ENCODE measurements at regions not wholly inside any gene's neighbourhood (a gene's known extent, or its start where the extent isn't known, plus 50 kb on each side); places are given as distances from the start of the nearest gene placed in this dataset.
A peak's percentile ranks its signal among the peaks of the same experiment; 100 is the strongest.

DNA sequence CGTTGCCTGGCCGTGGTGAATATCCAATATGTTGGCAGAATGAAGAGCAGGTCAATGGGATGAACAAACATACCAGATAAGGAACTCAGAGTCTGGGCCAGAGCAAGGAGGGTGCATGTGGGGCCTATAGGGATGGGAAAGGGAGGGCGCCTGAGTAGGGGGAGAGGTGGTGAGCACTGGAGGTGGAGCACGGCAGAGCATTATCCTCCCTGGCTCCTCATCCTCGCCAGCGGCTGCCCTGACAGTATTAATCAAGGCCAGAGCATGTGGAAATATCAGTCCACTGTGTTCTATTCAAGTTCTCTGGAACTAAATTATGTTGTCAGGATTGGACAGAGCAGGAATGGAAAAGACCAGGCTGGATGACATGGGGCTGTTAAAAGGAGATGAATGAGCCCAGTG lies 254.8 kb upstream of the ZMIZ1 start:
- no peak for DNase-seq

DNA sequence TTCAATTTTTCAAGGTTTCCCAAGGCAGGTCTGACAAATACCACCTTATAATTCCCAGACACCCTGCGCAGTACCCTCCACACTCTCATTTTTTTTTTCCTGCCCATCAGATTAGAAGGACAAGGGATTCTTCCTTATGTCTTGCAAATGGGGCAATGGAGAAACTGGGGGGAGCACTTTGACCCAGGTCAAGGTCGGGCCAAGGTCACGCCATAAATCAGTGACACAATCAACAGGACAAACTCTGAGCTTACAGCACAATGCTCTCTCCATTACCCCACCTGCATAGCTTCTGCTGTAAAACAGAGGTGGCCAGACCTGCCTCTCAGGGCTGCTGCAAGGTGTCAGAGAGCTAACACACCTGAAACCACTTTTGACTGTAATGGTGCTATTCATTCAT lies 254.4 kb upstream of the ZMIZ1 start:
- DNase-seq, result no peak

GRCh38 chr10:78815702-78816334 lies 252.9 kb upstream of the ZMIZ1 start:
- no peak for DNase-seq

DNA sequence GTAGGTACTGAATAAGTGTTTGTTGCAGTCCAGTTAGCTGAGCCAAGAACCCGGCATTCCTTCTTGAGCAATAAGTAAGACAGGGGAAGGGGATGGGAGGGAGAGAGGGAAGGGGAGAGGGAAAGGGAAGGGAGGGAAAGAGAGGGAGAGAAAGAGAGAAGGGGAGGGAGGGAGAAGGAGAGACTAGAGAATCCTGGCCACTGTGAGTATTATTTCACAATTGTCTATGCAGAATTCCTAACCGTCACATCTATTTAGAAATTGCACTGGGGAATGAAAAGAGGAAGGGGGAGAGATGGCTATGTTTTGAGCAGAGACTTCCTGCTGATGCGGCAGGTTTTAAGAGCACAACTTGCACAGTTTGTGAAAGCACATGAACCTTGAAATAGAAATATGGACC lies 251.4 kb upstream of the ZMIZ1 start:
- no peak for DNase-seq

DNA sequence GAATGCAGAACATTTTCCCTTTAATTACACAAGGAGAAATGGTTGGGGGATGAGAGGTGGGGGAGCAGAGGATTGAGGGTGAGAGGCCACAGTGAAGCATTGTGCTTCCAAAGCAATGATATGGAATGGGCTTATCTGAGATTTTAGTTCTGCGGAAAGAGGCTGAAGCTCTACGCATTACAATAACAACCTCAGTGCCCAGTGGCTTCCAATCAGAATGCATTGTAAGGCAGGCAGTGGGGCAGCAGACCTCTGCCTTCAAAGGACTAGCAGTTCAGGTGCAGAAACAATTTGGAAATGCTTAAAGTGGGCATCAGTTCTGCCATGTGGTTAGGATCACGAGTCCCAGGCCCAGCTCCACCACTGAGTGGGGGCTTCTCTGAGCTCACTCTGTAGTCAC lies 251.0 kb upstream of the ZMIZ1 start:
- no peak for DNase-seq

DNA sequence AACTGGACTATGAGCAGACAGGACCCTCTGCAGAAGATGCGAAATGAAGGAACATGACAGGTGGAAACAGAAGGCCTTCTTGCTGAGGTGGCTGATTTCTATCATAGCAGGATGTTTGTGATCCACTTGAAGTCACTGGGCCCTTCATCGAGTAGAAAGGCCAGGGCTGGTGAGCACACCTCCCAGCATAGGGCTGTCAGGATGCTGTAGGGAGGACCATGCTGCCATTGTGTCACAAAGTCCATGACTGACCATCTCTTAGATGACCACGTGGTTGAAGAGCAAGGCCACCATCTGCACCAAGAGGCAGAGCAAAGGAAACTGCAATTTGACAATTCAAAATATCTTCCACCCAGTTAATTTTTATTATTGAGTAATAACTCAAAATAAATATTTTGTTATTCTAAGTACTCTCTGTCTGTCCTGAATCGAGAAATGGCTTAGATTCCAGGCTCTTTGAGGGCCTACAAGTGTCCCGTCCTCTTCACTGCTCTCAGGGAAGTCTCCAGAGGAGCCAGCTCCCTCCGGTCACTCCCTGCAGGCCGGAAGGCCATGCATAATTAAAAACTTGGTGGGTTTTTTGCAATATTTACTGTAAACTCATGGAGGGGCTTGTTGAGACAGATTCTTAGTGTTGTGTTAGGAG lies 249.3 kb upstream of the ZMIZ1 start:
- no peak for DNase-seq

GRCh38 chr10:78820007-78820362 lies 248.8 kb upstream of the ZMIZ1 start:
- peak in 1 of 2 donors; percentile 8 for DNase-seq

- DNase-seq, result no peak
These were observed 247.7 kb upstream of the ZMIZ1 start for GRCh38 chr10:78821052-78821451.

GRCh38 chr10:78828647-78829539 lies 239.9 kb upstream of the ZMIZ1 start:
- no peak for DNase-seq

GRCh38 chr10:78829565-78829964 lies 239.2 kb upstream of the ZMIZ1 start:
- DNase-seq, result no peak

DNA sequence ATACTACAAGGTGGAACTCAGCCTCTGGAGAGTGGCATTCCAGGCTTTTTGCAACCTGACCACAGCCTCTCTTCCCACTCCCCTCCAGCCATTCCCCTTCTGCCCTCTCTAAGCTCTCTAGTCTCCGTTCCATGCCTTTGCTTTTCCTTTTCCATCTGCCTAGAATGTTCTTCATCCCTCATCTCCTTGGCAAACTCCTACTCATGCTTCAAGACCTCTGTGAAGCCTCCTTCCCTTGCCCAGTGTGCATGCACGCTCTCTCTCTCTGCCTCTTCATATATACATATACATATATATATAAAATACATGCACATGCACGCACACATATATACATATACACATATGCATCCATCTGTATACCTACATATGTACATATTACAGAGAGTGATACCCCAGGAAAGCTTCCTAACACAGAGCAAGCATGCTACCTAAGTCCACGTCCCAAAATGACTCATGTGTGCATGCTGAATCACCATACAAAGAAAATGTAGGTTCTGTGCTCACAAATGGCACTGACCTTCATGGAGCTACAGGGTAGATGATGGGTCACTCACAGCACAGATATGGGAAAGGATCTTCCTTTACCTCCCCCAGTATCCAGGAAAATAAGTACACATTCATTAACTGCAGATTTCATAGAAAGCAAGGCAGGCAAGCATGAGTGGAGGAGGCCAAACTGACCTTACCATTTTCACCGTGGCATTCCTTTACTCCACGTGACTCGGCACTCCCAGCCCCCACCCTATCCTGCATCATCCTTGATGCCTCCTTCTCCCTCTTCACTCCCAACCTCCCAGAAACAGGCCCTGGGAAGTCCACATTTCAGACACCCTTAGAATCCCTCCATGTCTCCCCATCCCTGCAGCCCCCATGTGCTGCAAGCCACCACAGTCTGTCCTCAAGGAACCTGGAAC lies 238.4 kb upstream of the ZMIZ1 start:
- DNase-seq, result no peak

- DNase-seq, result no peak
These were observed 237.8 kb upstream of the ZMIZ1 start for GRCh38 chr10:78830976-78831375.

GRCh38 chr10:78831461-78831860 lies 237.3 kb upstream of the ZMIZ1 start:
- no peak for DNase-seq

GRCh38 chr10:78832281-78832680 lies 236.5 kb upstream of the ZMIZ1 start:
- DNase-seq, result no peak

DNA sequence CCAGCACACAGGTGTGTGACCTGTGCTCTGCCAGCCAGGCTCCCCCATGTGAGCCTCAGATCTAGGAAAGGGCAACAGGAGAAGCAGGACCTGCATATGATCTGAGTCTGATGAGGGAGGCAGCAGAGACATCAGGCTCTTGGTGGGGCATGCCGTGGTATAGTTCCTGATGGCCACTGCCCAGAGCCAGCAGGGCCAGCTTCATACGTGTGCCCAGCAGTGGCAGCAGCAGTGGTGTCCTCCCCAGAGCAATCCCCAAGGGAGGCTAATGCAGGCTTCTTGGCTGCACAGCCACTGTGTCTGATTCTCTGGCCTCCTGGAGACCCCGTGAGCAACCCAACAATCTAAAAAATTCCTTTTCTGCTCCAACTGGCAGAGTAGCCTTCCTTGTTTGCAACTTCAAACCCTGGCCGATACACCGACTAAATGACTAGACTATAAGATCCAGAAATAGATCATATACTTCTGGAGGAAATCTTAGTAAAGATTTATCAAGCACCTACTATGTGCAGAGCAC lies 230.6 kb upstream of the ZMIZ1 start:
- DNase-seq, result no peak

DNA sequence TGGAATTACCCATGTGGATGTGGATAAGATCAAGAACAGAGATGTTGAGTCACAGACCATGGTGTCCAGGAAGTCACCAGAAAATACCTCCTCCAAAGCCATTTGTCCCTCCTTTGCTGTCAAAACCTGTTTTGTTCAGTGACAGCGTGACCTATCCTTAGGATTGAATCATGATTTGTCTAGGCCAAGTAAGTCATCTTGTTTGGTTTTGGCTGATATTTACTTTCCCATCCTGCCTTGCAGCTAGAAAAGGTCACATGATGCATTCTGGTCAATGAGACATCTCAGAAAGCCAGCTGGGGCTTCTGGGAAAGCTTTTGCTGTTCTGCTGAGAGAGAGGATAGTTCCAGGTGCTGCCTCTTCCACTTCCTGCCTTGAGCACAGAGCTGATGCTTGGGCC lies 225.3 kb upstream of the ZMIZ1 start:
- no peak for DNase-seq

DNA sequence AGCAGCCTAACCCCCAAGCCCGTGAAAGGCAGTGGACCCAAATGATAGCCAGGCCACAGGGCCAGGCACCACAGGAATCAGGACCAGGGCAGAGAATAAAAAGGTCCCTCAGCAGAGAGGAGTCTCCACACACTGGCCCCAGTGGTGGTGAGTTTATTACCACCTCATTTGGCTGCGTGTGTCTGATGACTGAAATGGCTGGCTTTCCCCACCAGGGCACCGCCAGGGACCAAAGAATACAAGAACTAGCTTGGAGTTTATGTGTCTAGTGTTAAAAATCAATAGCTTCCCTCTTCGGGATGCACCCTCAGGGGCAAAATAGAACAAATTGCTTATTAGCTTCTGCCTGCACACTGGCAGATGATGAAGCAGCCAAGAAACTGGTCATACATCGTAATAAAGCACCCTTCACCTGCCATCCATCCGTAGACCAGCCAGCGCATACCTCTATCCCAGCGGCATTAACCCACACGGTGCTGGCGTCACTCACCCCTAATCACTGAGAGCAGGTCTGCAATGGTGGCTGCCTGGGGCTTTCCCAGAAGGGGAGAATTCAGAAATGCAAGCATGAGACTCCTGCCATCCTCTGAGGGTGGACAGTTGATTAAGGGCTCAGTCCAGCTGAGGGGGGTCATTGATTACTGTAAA lies 223.7 kb upstream of the ZMIZ1 start:
- no peak for DNase-seq

GRCh38 chr10:78846071-78846470 lies 222.7 kb upstream of the ZMIZ1 start:
- no peak for DNase-seq

DNA sequence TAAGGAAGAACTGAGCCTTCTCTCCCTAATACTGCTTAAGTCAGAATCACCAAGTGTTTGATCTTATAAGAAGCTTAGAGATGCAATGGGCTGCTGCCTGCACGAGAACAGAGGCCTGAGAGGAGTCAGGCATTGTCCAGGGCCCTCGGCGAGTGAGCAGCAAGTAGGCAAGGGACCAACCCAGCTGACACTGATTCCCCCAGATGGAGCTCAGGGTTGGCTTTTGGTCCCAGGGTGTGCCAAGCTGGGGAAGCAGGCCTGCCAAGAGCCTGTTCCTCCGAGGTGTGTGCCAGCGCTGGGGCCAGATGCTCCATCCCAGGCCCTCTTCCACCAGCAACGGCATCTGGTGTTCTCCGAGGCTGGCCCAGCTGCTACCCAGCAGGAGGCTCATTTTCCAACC lies 222.0 kb upstream of the ZMIZ1 start:
- DNase-seq, result peak; percentile 30 to 76

DNA sequence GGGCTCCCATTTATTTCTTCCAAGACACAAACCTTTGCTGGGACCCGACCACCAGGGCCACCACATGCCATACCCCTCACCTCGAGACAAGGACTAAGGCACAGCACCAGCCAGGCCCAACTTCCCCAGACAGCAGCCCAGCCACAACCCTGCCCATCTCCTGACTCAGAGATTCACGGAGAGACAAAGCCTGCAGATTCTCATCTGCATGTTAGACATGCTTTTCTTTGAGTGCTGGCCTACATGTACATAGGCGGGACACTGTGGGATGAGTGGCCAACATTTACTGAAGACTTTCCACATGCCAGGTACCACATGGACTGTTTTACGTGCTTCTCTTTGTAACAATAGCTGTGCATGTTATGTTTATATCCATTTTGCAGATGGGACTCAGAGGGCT lies 221.3 kb upstream of the ZMIZ1 start:
- no peak for DNase-seq

GRCh38 chr10:78849115-78849514 lies 219.7 kb upstream of the ZMIZ1 start:
- no peak for DNase-seq

- DNase-seq, result no peak
These were observed 219.0 kb upstream of the ZMIZ1 start for GRCh38 chr10:78849731-78850130.
